Prostate gland (tissue), 2 donors: ENCODE measurements at regions not wholly inside any gene's neighbourhood (a gene's known extent, or its start where the extent isn't known, plus 50 kb on each side); places are given as distances from the start of the nearest gene placed in this dataset.

ENCODE experiments used
- CTCF ChIP-seq, 4 experiments: fragments of 200-600 bp in 2 of 4; fragments of 450-650 bp in 2 of 4; sonication (generic) in 2 of 4; IDR thresholded peaks; 1 replicate in 3 of 4; 2 replicates in 1 of 4; pipeline ENCODE4 v1.5.1; 2016 to 2019; ENCODE audit warnings: antibody characterized with exemption in 4 of 4, mild to moderate bottlenecking in 2 of 4, moderate library complexity in 2 of 4
- POLR2A ChIP-seq: fragments of 450-650 bp; IDR thresholded peaks from one replicate; pipeline ENCODE4 v1.6.1; 2016; ENCODE audit warnings: antibody characterized with exemption, mild to moderate bottlenecking
- POLR2AphosphoS5 ChIP-seq: sonication (generic); formaldehyde crosslinking; IDR thresholded peaks from one replicate; pipeline ENCODE4 v1.6.1; 2017; ENCODE audit warnings: antibody characterized with exemption

- no peak for TF ChIP-seq CTCF (IDR thresholded peaks at IDR 0.05)
- TF ChIP-seq POLR2AphosphoS5 = peak; percentile 24
- no peak for TF ChIP-seq POLR2A
Measured at GRCh38 chr9:86519066-86519615, 164.9 kb upstream of the TUT7 start.
